GM19035 (cell line): ENCODE measurements at regions not wholly inside any gene's neighbourhood (a gene's known extent, or its start where the extent isn't known, plus 50 kb on each side); places are given as distances from the start of the nearest gene placed in this dataset.
"Not testable (repeated sequence)": the region's sequence is repeated elsewhere in the genome, so short reads cannot be mapped to it uniquely, and the experiment has no call there.

ENCODE experiments used
- ATAC-seq: cut with Tn5 transposase; IDR thresholded peaks from one replicate; pipeline ENCODE4 v1.9.1; 2021; ENCODE audit not compliant: unreplicated experiment

DNA sequence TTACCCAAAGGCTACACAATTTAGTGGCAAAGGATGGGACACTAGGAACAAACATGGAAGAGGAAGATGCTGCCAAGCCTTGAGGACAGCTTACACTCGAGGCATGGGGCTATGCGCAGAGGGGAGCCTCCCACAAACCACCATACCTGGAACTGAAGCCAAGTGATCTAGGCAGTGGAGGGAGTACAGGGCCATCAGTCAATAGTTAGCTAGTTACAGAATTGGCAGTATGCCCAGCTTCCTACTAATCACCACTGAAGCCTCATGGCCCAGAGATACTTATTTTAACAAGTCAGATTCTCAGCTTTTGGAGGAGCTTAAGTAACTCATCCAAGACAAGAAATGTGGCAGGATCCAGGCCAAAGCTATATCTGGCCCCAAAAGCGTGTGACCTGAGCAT, 226.6 kb upstream of the MOCS1 start:
- ATAC-seq: no peak

DNA sequence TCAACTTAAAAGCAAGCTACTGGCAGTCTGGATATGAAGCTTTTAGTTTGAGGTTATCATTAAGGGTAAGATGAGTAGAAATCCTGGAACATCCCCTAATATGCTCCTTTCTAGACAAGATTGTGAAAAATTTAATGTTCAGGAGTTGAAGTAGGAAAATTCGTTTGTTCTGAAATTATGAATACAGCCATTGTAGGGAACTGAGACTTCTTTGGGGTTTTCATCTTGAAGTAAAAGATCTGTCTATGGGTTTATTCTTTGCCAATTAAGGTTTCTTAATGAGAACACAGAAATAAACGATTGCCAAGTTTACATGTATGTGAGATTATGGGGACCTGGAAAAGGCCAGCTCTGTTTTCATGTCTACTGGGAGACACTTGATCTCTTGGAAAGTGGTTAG, 225.6 kb upstream of the MOCS1 start:
- ATAC-seq: no peak

DNA sequence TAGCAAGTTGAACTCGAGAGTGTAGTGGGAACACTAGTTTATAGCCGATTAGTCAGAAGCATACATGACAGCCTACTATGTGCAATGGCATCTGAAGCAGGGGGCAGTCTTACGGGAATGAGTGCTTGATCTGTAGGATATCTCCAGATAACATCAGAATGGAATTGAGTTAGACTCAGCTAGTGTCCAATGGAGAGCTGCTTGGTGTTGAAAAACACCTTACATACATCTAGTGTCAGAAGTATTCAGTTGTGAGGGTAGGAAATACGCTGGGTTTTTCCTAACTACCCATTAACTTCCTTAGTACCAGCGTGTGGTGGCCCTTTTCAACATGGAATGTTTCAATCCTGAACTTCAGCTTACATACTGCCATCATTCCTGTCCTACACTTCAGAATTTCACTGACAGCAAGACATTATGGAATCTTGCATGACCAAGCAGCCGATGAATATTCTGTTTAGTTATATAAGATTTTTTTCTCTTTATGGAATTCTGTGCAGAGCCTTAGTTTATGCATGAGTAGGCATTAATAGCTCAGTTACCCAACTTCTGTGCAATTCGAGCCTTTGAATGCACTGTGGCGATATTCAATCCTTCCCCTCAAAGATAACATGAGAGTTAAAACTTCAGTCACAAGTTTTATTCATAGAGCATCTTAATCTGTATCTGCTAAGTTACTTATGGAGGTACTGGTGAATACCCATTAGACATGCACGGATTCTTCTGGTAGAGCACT, 218.6 kb upstream of the MOCS1 start:
- ATAC-seq: no peak

DNA sequence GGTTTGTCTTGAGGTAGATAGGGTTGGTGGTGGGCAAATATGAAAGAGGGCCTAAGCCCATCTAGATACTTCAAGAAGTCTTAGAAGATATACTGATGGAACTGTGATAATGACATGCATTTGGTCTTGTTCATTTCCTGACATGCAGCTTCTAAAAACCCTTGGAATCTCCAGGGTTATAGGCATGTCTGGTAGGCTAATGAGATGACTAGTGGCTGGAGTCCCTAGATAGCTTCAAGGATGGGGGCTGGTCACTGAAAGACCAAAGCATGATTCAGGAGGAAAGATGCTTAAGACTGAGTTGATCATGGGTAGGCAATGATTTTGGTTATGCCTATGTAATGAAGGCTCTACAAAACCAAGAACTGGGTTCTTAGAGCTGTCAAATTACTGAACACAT, 217.9 kb upstream of the MOCS1 start:
- no peak for ATAC-seq

DNA sequence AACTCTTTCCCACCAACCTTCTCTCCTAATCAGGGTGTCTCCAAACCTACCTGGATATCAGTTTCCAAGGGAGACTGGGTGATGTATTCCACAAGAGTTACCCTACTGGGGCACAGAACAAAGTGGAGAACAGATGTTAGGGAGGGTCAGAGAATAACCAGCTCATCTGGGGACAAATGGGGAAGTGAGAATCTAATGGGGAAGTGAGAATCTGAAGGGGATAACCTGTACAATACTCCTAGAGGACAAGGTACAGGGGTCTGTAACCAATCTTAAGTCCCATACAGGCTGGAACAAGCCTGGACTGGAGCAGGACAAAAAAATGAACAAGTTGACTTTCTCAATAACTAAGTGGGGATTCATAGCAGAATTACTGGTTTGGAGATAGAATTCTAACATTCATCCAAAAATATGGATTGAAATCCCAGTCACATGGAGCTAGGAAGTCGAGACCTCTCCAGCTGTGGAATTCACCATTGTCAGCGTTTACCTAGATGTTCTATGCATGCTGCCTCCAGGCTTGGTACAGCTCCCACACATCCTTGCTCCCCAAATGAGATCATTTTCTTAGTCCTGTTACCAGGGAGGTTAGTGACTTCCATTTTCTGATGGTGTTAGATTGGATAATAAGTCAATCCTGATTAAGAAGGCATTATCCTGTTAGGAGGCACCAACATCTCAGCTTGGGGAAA, 214.8 kb upstream of the MOCS1 start:
- peak; percentile 95 for ATAC-seq

DNA sequence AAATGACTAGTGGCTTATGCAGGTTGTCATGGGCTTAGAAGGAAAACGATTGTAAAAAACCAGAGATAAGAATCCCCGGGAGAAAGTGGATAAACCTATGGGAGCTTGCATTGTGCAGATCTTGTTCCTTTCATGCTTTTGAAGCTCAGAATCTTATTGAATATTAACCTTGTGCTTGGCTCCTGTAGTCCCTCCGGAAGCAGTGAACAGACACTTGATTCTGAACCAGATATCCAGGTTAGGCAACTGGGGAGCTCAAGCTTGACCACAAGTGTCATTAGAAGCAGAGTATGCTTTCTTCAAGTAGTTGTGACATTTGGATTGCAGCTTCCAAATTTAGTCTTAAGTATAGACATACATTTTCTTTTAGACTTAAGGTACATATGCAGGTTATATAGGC, 212.6 kb upstream of the MOCS1 start:
- no peak for ATAC-seq

DNA sequence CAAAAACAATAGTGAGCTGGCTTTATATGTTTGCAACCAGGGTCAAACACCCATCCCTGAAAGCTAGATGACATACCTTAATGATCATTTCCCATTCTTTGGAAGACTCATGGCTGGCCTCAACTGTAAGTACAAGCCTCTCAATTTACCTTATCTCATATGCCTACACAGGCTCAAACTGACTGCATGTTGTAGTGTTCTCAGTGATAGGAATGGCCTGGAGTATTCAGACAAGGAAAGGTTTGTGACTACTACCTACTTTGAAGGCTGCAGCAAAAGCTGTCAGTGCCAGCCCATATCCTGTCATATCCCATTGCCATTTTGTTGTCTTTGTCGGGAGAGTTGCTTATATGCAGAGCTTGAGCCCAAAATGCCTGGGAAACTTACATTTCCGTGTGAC, 205.2 kb upstream of the MOCS1 start:
- no peak for ATAC-seq

DNA sequence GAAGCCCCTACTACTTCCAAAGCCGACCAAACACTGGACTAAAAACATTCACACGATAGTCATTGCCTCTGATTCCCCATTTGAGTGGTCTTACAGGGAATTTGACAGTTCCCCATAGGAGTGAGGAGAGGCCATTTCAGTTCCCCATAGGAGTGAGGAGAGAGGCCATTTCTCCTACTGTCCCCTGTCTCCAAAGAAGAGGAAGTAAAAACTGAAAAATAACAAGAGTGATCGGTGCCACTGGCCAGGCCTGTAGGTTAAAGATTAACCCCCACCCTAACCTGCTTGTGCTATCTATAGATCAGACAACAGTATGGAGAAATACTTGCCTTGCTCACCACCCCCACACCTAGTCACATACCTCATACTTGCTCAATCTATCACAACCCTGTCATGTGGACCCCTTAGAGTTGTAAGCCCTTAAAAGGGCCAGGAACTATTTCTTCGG, 204.0 kb upstream of the MOCS1 start:
- ATAC-seq: no peak

DNA sequence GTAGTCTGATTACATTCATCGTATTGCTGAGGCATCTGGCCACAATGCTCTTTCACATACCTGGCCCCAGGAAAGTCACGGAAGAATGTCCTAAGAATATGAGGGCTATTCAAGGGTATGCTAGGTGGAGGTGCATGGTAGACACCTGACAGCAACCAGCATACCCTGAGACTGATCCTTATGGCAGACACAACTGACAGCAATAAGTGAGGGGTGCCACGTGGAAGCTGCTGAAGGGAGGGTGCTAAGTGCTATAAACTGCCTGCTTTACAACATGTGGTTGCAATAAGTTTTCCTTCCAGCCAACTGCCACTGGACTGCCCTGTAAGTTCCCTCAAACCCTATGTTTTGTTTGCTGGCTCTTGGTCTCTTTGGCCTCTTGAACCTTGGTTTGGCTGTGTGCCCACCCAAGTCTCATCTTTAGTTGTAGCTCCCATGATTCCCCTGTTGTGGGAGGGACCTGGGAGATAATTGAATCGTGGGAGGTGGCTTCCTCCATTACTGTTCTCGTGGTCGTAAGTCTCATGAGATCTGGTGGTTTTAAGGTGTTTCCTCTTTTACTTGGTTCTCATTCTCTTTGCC, 201.3 kb upstream of the MOCS1 start:
- ATAC-seq: no peak

DNA sequence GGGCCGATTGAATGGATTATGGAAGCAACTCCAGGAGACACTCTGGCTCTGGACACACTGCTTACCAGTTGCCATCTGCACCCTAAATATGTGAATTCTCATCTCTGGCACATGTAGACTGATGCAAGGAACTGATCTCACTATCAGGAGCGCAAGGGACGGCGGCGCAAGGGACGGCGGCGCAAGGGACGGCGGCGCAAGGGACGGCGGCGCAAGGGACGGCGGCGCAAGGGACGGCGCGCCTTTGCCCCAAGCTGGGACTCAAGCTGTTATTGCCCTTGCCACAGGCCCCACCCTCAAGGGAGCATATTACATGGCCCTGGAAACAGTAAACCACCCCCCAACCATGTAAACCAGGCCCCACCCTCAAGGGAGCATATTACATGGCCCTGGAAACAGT, 199.7 kb upstream of the MOCS1 start:
- ATAC-seq: not testable (repeated sequence)

DNA sequence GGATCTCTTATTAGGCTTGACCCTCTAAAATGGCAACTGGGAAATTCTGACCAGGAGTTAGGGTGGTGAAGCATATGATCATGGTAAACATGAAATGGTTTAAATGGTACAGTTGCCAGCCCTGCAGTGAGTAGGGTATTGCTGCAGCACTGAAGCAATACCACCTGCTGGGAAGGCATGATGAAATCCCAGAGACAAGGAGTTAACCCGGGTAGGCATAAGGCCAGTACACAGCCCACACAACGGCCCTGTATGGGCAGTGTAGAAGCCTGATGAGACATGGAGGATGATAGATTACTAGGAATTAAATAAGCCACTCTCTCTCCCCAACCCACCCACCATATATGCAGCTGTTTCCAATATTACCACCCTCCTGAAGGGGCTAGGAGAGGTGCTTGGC, 197.4 kb upstream of the MOCS1 start:
- no peak for ATAC-seq

DNA sequence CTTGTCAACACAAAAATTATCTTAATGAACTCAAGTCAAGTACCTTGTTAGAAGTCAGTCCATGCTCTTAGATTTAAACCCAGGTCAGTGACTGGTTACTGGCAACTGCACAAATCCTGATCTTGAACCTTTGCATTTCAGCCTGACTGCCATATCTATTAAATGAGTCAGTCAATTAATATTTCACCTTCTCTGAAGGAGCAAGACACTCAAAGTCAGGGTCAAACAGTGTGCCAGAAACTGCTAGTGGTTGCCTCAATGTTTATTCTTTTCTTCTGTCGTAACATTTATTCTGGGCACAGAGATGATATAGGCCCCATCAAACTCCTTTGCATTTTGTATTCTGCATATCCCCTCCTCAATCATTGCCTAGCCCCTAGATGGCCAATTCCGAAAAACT, 193.9 kb upstream of the MOCS1 start:
- ATAC-seq: no peak

DNA sequence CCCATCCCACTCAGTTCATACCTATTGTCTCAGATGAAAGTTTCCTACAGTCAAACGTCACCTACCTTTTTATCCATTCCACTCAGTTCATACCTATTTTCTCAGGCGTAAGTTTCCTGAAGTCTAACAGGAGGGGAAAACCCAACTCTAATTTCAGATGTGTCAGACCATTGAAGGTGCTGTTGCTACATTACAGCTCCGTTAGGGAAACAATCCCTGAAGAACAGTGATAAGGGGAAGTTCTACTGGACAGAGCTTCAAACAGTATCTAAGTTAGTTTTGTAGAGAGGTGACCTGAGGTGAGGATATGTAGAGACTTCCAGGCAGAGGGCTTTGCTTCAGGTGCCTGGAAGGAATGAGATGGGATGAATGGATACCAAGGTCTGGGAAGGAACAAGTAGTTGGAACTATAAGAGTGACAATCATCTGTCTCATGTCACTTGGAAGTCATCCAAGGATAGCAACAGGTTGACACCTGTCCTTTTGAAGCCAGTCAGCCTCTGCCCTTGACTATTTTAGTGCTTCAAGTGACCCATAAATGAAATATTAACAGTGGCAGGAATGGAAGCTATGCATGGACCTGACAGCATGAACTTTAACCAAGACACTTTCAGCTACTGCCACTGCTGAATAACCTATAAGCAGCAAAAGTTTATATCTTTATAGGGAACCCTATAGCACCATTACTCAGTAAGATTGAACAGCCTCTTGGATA, 191.6 kb upstream of the MOCS1 start:
- no peak for ATAC-seq

DNA sequence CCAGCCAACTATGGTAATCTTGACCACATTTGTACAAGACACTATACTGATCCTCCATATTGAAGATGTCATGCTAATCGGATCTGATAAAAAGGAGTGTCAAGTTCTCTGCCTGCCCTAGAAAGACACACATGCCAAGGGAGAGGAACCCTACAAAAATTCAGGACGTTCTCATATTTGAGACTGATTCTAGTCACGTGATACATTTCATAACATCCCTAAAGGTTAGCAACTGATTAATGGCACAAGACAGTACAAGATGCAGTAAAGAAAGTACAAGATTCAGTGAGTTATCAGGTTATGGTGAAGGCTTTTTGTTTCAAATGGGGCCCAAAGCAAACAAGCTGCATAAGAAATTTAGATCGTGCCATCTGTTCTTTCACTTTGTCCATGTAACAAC, 190.7 kb upstream of the MOCS1 start:
- ATAC-seq: no peak

DNA sequence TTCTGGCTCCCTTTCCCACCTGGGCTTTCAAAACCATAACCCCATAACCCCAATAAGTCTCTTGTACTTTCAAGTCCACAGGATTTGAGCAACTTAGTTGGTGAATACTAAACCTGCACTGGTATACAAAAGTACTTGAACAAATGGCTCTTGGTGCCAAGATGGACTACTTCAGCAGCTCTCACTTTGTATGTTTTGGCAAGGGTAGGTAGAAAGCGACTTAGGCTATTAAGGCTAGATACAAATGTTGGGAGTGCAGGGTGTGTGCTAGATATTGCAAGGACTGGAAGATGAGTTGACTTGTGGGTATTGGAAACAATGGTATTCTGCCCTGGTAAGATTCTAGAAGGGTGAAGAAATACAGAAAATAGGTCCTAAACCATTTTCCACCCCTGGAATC, 182.6 kb upstream of the MOCS1 start:
- ATAC-seq: no peak

DNA sequence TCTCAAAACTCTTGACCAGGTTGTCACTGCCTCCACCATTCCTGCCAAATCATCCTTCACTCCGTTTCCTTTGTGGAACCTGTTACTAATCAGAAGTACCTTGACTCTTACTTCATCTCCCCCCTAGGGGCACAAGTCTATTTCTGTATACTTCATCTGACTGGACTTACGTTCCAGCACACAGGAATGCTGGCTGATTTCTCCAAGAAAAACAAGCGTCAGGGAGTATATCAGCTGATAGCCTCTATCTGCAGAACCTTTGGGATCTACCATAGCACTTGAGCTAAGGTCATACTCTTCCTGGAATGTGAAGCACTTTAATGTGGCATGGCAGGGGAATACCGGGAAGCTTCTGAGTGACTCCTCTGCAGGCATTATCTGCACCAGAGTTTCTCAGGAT, 178.1 kb upstream of the MOCS1 start:
- ATAC-seq: no peak

DNA sequence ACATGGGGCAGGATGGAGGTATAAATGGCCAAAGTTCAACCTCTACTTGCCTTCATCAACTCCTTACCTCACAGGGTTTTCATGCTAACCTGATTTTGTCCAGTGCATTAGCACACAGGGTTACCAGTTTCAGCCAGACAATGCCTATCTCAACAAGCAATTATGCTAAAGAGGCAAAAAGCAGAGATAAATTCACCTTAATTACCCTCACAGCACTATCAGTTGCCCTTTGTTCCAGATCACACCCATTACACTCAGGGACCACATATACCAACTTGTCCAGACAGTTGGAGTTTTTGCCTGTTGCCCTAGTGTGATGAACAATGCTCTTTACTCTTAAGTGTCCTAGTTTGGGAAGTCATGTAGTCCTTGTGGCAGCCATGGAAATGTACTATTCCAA, 174.5 kb upstream of the MOCS1 start:
- no peak for ATAC-seq

DNA sequence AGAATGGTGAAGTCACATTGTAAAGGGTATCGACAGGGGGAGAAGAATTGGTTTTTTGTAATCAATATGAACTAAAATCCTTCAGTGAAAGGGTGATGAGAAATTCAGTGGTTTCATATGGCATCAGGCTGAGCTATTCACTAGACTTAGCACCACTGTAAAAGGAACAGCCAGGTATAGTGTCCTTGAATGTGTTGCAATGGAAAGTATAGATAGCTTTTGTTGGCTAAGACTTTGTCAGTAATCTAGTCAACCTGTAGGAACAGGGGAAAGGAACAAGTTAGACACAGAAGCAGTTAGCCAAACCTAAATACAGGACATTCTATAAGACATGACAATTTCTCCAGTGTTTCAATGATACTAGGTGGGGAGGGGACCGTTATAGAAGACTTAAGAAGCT, 172.6 kb upstream of the MOCS1 start:
- no peak for ATAC-seq

DNA sequence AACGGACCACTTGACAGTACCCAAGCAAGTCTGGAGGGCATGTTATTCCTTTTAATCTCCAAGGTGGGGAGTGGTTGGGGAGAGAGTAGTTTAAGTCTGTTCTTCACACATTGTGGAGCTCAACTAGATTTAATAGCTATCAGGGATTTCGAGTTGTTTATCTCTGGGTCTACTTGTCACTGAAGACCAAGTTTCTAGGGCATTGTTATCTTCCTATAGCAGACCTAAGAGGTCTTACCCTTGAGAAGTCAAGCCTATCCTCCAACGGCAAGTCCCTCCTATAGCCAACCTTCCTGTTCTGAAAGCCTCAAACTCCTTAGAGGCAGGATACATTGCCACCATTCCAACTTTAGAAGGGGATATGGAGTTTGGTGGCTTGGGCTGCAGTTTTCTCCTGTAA, 164.5 kb upstream of the MOCS1 start:
- ATAC-seq: no peak

DNA sequence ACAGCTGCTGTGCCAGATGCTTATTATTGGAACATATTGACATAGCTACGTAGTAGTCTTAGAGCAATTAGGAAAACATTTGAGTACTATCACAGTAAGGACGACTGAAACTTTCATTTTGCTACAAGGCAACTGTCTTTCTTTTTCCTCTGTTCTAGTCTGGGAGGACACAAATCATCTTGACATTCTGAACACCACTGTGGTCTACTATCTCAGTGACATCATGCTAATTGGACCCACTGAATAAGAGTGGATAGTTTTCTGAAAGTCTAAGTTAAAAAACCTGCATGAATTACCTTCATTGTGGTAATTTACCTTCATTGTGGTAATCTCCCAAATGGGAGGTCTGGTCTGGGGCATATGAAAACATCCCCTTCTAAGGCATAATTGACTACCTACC, 163.3 kb upstream of the MOCS1 start:
- no peak for ATAC-seq

DNA sequence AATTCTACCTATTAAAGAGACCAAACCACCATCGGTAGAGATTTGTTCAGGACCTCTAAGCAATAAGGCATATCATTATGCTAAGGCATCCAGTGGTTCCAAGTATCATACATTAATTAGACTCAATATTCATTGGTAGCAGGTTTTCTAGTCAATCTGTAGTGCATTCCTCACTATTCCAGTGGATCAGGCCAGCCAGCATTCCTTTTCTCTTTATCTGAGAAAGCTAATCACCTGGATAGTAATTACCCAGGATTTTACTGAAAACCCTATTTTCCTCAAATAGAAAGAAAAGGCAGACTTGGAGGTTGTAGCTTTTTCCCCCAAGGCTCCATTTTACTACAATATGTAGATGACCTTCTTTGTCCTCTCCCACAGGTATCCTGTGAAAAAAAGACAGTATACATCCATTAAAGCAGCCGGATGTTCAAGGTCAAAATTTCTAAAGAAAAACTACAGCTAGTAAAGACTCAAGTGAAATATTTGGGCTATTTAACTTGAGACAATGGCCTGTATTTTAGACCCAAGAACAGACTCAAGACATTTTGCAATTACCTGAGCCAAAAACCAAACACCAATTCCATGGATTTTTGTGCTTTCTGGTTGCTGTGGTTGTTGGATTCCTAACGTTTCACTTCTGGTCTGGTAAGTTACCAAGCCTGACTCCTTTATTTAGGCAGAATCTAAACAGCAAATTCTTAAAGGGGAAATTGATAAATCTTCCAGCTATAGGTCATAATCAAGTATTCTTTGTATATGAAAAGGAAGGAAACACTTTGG, 149.1 kb upstream of the MOCS1 start:
- no peak for ATAC-seq
